Trophoblast cell (in vitro differentiated cells and primary cell): ENCODE measurements at regions not wholly inside any gene's neighbourhood (a gene's known extent, or its start where the extent isn't known, plus 50 kb on each side); places are given as distances from the start of the nearest gene placed in this dataset.
A peak's percentile ranks its signal among the peaks of the same experiment; 100 is the strongest.

Experiments
- DNase-seq, 2 donors: peaks; one replicate each; pipeline ENCODE4 v3.0.0-alpha.2; 2016
- H2AFZ ChIP-seq: 2 replicates; pipeline ENCODE4 v1.6.1; 2013; ENCODE audit warnings: low read length, moderate library complexity, mild to moderate bottlenecking; ENCODE audit not compliant: insufficient read depth, poor library complexity
- H2AK5ac ChIP-seq: 2 replicates; pipeline ENCODE4 v1.6.1; 2013; ENCODE audit warnings: mild to moderate bottlenecking, low read length
- H2BK120ac ChIP-seq: 2 replicates; pipeline ENCODE4 v1.6.1; 2013; ENCODE audit warnings: low read length, mild to moderate bottlenecking, moderate library complexity; ENCODE audit not compliant: insufficient read depth, poor library complexity
- H2BK12ac ChIP-seq: 2 replicates; pipeline ENCODE4 v1.6.1; 2013; ENCODE audit warnings: mild to moderate bottlenecking, low read length, moderate library complexity
- H2BK5ac ChIP-seq: 2 replicates; pipeline ENCODE4 v1.6.1; 2013; ENCODE audit warnings: low read length, low read depth, moderate library complexity, mild to moderate bottlenecking; ENCODE audit not compliant: poor library complexity
- H3K14ac ChIP-seq: 2 replicates; pipeline ENCODE4 v1.6.1; 2013; ENCODE audit warnings: mild to moderate bottlenecking, low read length
- H3K18ac ChIP-seq: 2 replicates; pipeline ENCODE4 v1.6.1; 2013; ENCODE audit warnings: mild to moderate bottlenecking, low read length
- H3K23ac ChIP-seq: 2 replicates; pipeline ENCODE4 v1.6.1; 2013; ENCODE audit warnings: low read length
- H3K27ac ChIP-seq: 2 replicates; pipeline ENCODE4 v1.5.1; 2013; ENCODE audit warnings: low read depth, mild to moderate bottlenecking, inconsistent platforms, low read length, moderate library complexity
- H3K27me3 ChIP-seq: 2 replicates; pipeline ENCODE4 v1.6.1; 2013; ENCODE audit warnings: inconsistent platforms, mild to moderate bottlenecking, low read length, moderate library complexity; ENCODE audit not compliant: insufficient read depth
- H3K36me3 ChIP-seq, 2 experiments: 1 replicate in 1 of 2; 2 replicates in 1 of 2; pipeline ENCODE4 v1.6.1; 2013; ENCODE audit warnings: low read length in 2 of 2, mild to moderate bottlenecking in 2 of 2, moderate library complexity in 1 of 2; ENCODE audit not compliant: insufficient read depth in 2 of 2, control insufficient read depth in 1 of 2
- H3K4ac ChIP-seq: 2 replicates; pipeline ENCODE4 v1.6.1; 2013; ENCODE audit warnings: low read depth, mild to moderate bottlenecking, low read length, moderate library complexity
- H3K4me1 ChIP-seq, 2 experiments: 1 replicate in 1 of 2; 2 replicates in 1 of 2; pipeline ENCODE4 v1.6.1; 2013; ENCODE audit warnings: low read length in 2 of 2, mild to moderate bottlenecking in 2 of 2, moderate library complexity in 1 of 2; ENCODE audit not compliant: insufficient read depth in 2 of 2, control insufficient read depth in 1 of 2
- H3K4me2 ChIP-seq: 2 replicates; pipeline ENCODE4 v1.6.1; 2013; ENCODE audit warnings: inconsistent platforms, mild to moderate bottlenecking, low read length, moderate library complexity
- H3K4me3 ChIP-seq: 2 replicates; pipeline ENCODE4 v1.5.1; 2013; ENCODE audit warnings: mild to moderate bottlenecking, low read depth, low read length, inconsistent platforms
- H3K79me1 ChIP-seq: one replicate; pipeline ENCODE4 v1.6.1; 2013; ENCODE audit warnings: low read length
- H3K79me2 ChIP-seq: 2 replicates; pipeline ENCODE4 v1.6.1; 2013; ENCODE audit warnings: low read length, mild to moderate bottlenecking; ENCODE audit not compliant: control insufficient read depth, insufficient read depth, poor library complexity
- H3K9ac ChIP-seq: 2 replicates; pipeline ENCODE4 v1.6.1; 2013; ENCODE audit warnings: mild to moderate bottlenecking, low read length
- H3K9me3 ChIP-seq: 2 replicates; pipeline ENCODE4 v1.6.1; 2013; ENCODE audit warnings: low read depth, mild to moderate bottlenecking, control low read depth, inconsistent platforms, low read length; ENCODE audit not compliant: insufficient read depth
- H4K12ac ChIP-seq: 2 replicates; pipeline ENCODE4 v1.6.1; 2013; ENCODE audit warnings: low read depth, mild to moderate bottlenecking, low read length, moderate library complexity
- H4K8ac ChIP-seq: 2 replicates; pipeline ENCODE4 v1.6.1; 2013; ENCODE audit warnings: low read depth, mild to moderate bottlenecking, low read length, moderate library complexity
- H4K91ac ChIP-seq: one replicate; pipeline ENCODE4 v1.6.1; 2013; ENCODE audit warnings: low read depth, mild to moderate bottlenecking, low read length, moderate library complexity
- WGBS: extraction: QIAGEN DNeasy Blood & Tissue Kit; methylation state at CpG from one replicate; pipeline ENCODE4 v1.1.7; 2013; ENCODE audit warnings: missing lambda C conversion rate; ENCODE audit not compliant: insufficient read length, insufficient coverage; ENCODE audit errors: extremely low coverage; 5-methylcytosine and 5-hydroxymethylcytosine counted together

DNA sequence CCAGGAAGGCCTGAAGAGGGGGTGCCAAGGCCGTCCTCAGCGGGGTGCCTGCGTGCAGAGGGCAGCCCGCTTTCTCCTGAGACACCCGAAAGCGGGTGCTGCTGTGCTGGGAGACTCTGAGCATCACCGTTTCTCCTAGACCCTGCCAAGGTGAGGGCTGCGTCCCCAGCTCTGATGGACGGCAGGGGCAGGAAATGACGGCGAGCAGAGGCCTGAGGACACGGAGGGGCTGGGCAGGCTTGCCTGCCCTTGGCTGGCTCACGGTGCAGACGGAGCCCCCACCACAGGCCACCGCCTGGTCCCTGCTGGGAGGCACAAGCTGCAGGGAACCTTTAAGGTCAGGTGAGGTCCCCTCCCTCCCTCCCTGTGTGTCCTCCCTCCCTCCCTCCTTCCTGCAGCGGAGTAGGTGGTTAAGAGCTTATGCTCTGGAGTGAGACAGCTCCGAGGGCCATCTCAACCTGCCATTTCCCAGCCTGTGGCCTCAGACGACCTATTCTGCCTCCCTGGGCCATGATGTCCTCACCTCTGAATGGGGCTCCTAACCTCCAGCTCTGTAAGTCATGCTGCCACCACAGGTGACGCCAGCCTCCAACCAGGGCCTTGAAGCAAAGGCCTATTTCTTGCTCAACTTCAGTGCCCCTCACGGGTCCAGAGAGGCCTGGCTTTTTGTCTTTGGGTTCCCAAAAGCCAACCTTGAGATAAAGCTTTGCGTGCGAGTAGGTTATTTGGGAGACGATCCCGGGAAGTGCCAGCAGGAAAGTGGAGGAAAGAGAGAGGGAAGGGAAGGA lies 54.2 kb upstream of the GRPEL1 start:
- H3K36me3 ChIP-seq = no peaks in the 10 kb centered on the region
- no peaks in the 10 kb centered on the region for H3K27me3 ChIP-seq
- H3K79me2 ChIP-seq = no peaks in the 10 kb centered on the region
- DNase-seq = no peak
- H3K14ac ChIP-seq = no peak overlapping the region
- no peak overlapping the region for H2BK12ac ChIP-seq
- H2BK120ac ChIP-seq = no peak overlapping the region
- no peak overlapping the region for H3K23ac ChIP-seq
- no peak overlapping the region for H3K18ac ChIP-seq
- no peak overlapping the region for H2BK5ac ChIP-seq
- no CpG with 5 or more reads among the region's 24 CpGs for WGBS
- H3K9ac ChIP-seq = no peak overlapping the region
- no peak overlapping the region for H2AFZ ChIP-seq
- no peak overlapping the region for H4K8ac ChIP-seq
- H4K12ac ChIP-seq = no peak overlapping the region
- H3K9me3 ChIP-seq = no peaks in the 10 kb centered on the region
- no peak overlapping the region for H3K4ac ChIP-seq
- no peak overlapping the region for H2AK5ac ChIP-seq
- no peaks in the 10 kb centered on the region for H3K79me1 ChIP-seq
- H4K91ac ChIP-seq = no peak overlapping the region
- H3K27ac ChIP-seq = no peak overlapping the region
- H3K4me2 ChIP-seq = no peak overlapping the region
- H3K4me3 ChIP-seq = no peak overlapping the region
- H3K4me1 ChIP-seq = no peaks in the 10 kb centered on the region

- no peak for DNase-seq
- no peak overlapping the region for H2AFZ ChIP-seq
- no peak overlapping the region for H3K4me2 ChIP-seq
- no peak overlapping the region for H4K12ac ChIP-seq
- H2BK120ac ChIP-seq = no peak overlapping the region
- H3K36me3 ChIP-seq = no peaks in the 10 kb centered on the region
- H3K4me3 ChIP-seq = peak overlapping the region; percentile 3
- peaks cover 6% of the 10 kb centered on the region for H3K9me3 ChIP-seq
- H4K91ac ChIP-seq = no peak overlapping the region
- H3K4me1 ChIP-seq = no peaks in the 10 kb centered on the region
- H3K14ac ChIP-seq = no peak overlapping the region
- H3K27ac ChIP-seq = no peak overlapping the region
- H3K4ac ChIP-seq = no peak overlapping the region
- H3K23ac ChIP-seq = no peak overlapping the region
- no peaks in the 10 kb centered on the region for H3K27me3 ChIP-seq
- H2AK5ac ChIP-seq = no peak overlapping the region
- no peaks in the 10 kb centered on the region for H3K79me1 ChIP-seq
- no peak overlapping the region for H2BK5ac ChIP-seq
- H3K9ac ChIP-seq = no peak overlapping the region
- WGBS = no CpG with 5 or more reads among the region's 15 CpGs
- no peak overlapping the region for H2BK12ac ChIP-seq
- H4K8ac ChIP-seq = no peak overlapping the region
- no peak overlapping the region for H3K18ac ChIP-seq
- no peaks in the 10 kb centered on the region for H3K79me2 ChIP-seq
Observed at GRCh38 chr4:7121174-7121573, 53.3 kb upstream of the GRPEL1 start.

DNA sequence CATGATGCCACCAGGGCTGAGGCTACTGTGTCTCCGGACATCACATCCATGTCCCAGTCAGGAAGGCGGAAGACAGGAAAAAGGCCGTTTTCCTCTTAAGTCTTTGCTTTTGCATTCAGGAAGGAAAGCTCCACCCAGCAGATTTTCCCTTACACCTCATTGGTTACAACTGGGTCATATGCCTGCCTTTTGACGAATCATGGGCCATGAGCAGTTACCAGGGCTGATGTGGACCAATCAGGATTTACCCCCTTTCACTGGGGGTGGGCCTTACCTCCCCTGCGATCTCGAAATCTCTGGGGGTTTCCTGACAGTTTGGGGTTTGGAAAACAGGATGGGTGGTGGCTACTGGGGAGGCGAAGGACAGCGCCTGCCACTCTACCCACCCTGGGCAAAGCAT lies 52.5 kb upstream of the GRPEL1 start:
- H3K4ac ChIP-seq = no peak overlapping the region
- no CpG with 5 or more reads among the region's 8 CpGs for WGBS
- H3K9me3 ChIP-seq = peaks cover 8% of the 10 kb centered on the region
- H3K14ac ChIP-seq = no peak overlapping the region
- no peak overlapping the region for H3K18ac ChIP-seq
- no peak overlapping the region for H2AFZ ChIP-seq
- no peak overlapping the region for H3K23ac ChIP-seq
- H3K79me1 ChIP-seq = no peaks in the 10 kb centered on the region
- H3K36me3 ChIP-seq = no peaks in the 10 kb centered on the region
- DNase-seq = no peak
- no peak overlapping the region for H4K91ac ChIP-seq
- H3K4me1 ChIP-seq = no peaks in the 10 kb centered on the region
- H3K4me2 ChIP-seq = no peak overlapping the region
- H2BK12ac ChIP-seq = no peak overlapping the region
- H3K9ac ChIP-seq = no peak overlapping the region
- no peaks in the 10 kb centered on the region for H3K27me3 ChIP-seq
- H3K27ac ChIP-seq = no peak overlapping the region
- no peak overlapping the region for H2BK5ac ChIP-seq
- no peak overlapping the region for H2AK5ac ChIP-seq
- H2BK120ac ChIP-seq = no peak overlapping the region
- H4K12ac ChIP-seq = no peak overlapping the region
- no peak overlapping the region for H3K4me3 ChIP-seq
- H4K8ac ChIP-seq = no peak overlapping the region
- no peaks in the 10 kb centered on the region for H3K79me2 ChIP-seq

- H3K9ac ChIP-seq = no peak overlapping the region
- no peak overlapping the region for H2BK5ac ChIP-seq
- H2BK12ac ChIP-seq = no peak overlapping the region
- H3K4ac ChIP-seq = no peak overlapping the region
- H3K4me3 ChIP-seq = no peak overlapping the region
- no peak overlapping the region for H3K23ac ChIP-seq
- H3K4me1 ChIP-seq = no peaks in the 10 kb centered on the region
- H4K91ac ChIP-seq = no peak overlapping the region
- H3K79me2 ChIP-seq = no peaks in the 10 kb centered on the region
- WGBS = 100% methylated on average over 2 of the region's 2 CpGs
- no peak for DNase-seq
- H3K14ac ChIP-seq = no peak overlapping the region
- H3K9me3 ChIP-seq = peaks cover 10% of the 10 kb centered on the region
- H3K36me3 ChIP-seq = no peaks in the 10 kb centered on the region
- no peak overlapping the region for H3K18ac ChIP-seq
- H2AK5ac ChIP-seq = no peak overlapping the region
- no peak overlapping the region for H2BK120ac ChIP-seq
- no peak overlapping the region for H4K12ac ChIP-seq
- H3K4me2 ChIP-seq = no peak overlapping the region
- no peaks in the 10 kb centered on the region for H3K27me3 ChIP-seq
- no peaks in the 10 kb centered on the region for H3K79me1 ChIP-seq
- H3K27ac ChIP-seq = no peak overlapping the region
- H4K8ac ChIP-seq = no peak overlapping the region
- no peak overlapping the region for H2AFZ ChIP-seq
Observed at GRCh38 chr4:7118013-7118832, 50.4 kb upstream of the GRPEL1 start.
